ENCODE measurements at regions not wholly inside any gene's neighbourhood (a gene's known extent, or its start where the extent isn't known, plus 50 kb on each side); places are given as distances from the start of the nearest gene placed in this dataset.

- no peak for DNase-seq (ENCODE audit: low spot score)
Measured at GRCh38 chr17:79201119-79201518, 126.5 kb downstream of the ENGASE start.

DNA sequence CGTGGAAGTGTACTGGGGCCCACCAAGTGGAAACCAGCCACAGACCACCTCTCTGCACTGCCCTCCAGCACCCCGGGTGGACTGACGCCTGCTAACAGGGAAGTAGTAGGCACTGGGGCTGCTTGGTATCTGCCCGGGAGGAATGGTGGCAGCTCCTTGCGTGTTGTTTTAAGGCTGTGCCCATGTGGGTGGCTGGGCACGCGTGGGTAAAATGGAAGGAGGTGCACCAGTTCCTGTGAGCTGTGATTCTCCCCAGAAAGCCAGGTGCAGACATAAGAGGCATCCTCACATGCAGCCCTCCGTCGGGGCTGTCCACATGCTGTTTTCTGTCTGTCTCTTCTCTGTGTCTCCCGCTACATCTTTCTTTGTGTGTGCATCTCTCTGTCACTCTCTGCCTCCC is 122.3 kb downstream of the ENGASE start:
- DNase-seq (ENCODE audit: low spot score): no peak

GRCh38 chr17:79192503-79193351 is 118.1 kb downstream of the ENGASE start:
- DNase-seq (ENCODE audit: low spot score): peak; percentile 82

GRCh38 chr17:79191270-79191934 is 116.8 kb downstream of the ENGASE start:
- DNase-seq (ENCODE audit: low spot score): no peak

GRCh38 chr17:79189305-79189704 is 114.7 kb downstream of the ENGASE start:
- DNase-seq (ENCODE audit: low spot score): no peak

DNA sequence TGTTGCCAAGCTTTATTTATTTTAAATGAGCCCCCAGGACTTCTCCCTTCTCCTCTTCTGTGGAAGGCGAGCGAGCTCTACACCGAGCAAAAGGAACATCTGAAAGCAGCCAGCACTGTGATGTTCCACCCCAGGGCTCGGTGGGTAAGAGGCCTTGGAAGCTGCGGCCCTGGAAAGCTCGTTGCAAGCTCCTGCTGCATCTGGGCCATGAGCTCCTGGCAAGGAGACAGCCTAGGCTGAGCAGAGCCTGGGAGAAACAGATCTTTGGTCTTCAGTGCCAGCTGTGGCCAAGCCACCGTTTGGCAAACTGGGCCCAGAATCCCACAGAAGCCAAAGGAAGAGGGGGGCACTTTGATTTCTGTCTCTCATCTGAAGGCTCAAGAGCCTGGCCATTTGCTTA is 114.1 kb downstream of the ENGASE start:
- DNase-seq (ENCODE audit: low spot score): no peak

GRCh38 chr17:79188048-79188447 is 113.4 kb downstream of the ENGASE start:
- peak; percentile 77 for DNase-seq (ENCODE audit: low spot score)

DNA sequence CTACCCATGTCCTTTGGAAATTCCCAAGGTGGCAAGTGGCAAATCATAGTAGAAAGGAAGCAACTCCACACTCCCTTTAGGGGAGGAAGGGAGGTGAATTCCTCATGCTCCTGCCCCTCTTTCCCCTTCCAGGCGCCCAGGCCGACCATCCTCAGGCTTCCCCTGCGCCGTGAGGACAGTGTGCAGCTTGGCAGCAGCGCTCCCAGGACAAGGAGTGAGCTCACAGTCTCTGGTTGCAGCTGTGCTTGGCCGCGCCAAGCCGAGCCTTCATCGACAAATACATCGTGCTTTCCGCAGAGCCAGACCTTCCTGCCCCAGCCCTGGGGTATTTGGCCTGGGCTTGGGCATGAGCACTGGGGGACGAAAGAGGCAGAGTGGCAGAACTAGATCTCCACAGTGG is 112.6 kb downstream of the ENGASE start:
- no peak for DNase-seq (ENCODE audit: low spot score)

- no peak for DNase-seq (ENCODE audit: low spot score)
Measured at GRCh38 chr17:79186406-79186805, 111.8 kb downstream of the ENGASE start.

DNA sequence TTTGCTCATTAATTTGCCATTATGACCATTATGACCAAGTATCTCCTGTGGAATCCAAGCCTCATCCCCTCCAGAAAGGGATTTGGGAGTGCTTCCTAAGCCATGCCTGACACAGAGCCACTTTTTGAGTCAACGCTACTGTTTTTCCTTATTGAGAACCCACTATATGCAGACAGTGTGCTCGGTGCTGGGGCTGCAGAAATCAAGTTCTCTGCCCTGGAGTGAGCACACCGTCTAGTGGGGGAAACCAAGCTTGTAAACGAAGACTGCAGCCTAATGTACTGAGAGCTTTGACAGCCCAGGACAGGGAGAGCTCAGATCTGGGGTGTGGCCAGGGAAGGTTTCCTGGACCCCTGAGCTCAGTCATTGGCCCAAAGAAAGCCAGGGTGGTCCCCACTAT is 111.0 kb downstream of the ENGASE start:
- DNase-seq (ENCODE audit: low spot score): no peak

DNA sequence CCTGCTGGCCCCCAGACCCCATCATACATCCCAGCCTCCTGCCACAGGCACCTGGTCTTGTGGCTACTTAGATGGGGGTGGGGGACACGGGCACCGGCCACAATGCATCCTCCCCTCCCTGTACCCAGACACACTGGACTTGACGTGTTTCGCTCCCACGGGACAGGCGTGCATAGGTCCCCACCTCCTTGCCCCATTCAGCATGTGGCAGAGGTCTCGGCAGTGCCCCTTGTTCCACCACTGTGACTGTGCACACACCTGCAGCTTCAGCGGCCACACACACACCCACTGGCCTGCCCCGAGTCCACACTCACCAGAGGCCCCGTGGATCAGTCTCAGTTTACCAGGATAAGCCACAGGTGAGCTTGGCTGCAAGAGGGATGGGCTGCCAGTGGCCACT is 109.6 kb downstream of the ENGASE start:
- DNase-seq (ENCODE audit: low spot score): no peak

- DNase-seq (ENCODE audit: low spot score): peak; percentile 35
Measured at GRCh38 chr17:79183293-79184158, 108.9 kb downstream of the ENGASE start.

GRCh38 chr17:79183043-79183292 is 108.3 kb downstream of the ENGASE start:
- no peak for DNase-seq (ENCODE audit: low spot score)

GRCh38 chr17:79182176-79183042 is 107.8 kb downstream of the ENGASE start:
- DNase-seq (ENCODE audit: low spot score): no peak

- DNase-seq (ENCODE audit: low spot score): no peak
Measured at GRCh38 chr17:79180358-79181005, 105.9 kb downstream of the ENGASE start.

- DNase-seq (ENCODE audit: low spot score): no peak
Measured at GRCh38 chr17:79179334-79179733, 104.7 kb downstream of the ENGASE start.

- DNase-seq (ENCODE audit: low spot score): no peak
Measured at GRCh38 chr17:79177877-79178276, 103.3 kb downstream of the ENGASE start.

- no peak for DNase-seq (ENCODE audit: low spot score)
Measured at GRCh38 chr17:79176792-79177601, 102.4 kb downstream of the ENGASE start.

DNA sequence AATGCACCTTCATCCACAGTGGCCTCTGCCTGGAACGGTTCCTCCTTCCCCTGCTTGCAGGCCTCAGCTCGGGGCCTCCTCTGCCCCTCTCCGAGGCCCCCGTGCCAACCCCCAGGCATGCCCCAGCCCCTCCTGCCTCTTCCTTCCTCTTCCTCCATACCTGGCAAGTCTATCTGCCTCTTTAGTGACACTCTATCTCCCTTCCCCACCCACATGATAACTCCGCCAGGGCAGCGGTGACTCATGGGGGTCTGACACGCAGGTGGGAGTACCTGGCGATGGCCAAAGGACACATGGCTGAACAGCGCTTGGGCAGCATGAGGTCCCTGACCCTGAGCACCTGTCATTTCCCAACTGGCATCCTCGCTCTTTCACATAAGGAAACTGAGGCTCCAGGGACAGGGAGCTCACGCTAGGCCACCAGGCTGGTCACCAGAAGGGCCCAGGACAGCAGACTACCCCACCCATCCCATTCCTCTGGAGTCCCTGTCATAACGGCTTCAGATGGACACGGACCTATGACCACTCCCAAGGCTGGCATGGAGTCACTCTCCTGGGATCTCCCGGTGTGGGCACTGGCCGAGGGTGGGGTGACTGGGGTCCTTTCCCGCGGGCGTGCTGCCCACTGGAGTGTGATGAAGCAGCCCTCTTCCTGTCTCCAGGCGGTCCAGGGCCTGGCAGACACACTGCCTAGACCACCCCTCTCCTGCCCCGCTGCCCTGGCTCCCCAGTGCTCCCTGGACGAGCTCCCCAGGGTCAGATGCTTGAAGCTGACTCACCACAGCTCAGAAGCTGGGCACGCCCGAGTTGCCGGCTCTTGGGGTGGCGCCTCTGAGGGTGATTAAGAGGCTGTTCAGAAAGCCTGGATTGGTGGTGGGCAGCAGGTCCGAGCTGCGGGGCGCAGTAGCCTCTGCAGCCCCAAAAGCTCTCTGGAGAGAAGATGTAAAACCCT is 100.6 kb downstream of the ENGASE start:
- DNase-seq (ENCODE audit: low spot score): peak; percentile 52

Data from GM03348 (cell line).